Astrocyte (in vitro differentiated cells and primary cell): ENCODE measurements at regions not wholly inside any gene's neighbourhood (a gene's known extent, or its start where the extent isn't known, plus 50 kb on each side); places are given as distances from the start of the nearest gene placed in this dataset.

ENCODE experiments used
- DNase-seq: peaks from one replicate; pipeline ENCODE4 v3.0.0-alpha.2; 2010; ENCODE audit warnings: low read depth
- FAIRE-seq: peaks from 2 replicates; lab custom pipeline; 2011; peaks lifted over from hg19 to GRCh38; lab: Jason Lieb, UNC
- H2AFZ ChIP-seq: 2 replicates; pipeline ENCODE4 v1.6.0; 2012; ENCODE audit warnings: low read depth, low read length, inconsistent platforms
- H3K27ac ChIP-seq: 2 replicates; pipeline ENCODE4 v1.5.1; 2011; ENCODE audit warnings: low read depth, low read length, inconsistent platforms
- H3K27me3 ChIP-seq: 2 replicates; pipeline ENCODE4 v1.6.0; 2011; ENCODE audit warnings: low read length, inconsistent platforms; ENCODE audit not compliant: insufficient read depth
- H3K36me3 ChIP-seq: 2 replicates; pipeline ENCODE4 v1.5.1; 2011; ENCODE audit warnings: low read length, inconsistent platforms; ENCODE audit not compliant: insufficient read depth
- H3K4me1 ChIP-seq: 2 replicates; pipeline ENCODE4 v1.5.1; 2011; ENCODE audit warnings: low read length, inconsistent platforms; ENCODE audit not compliant: insufficient read depth
- H3K4me2 ChIP-seq: 2 replicates; pipeline ENCODE4 v1.6.0; 2012; ENCODE audit warnings: low read length, inconsistent platforms
- H3K4me3 ChIP-seq: 2 replicates; pipeline ENCODE4 v1.5.1; 2011; ENCODE audit warnings: low read depth, mild to moderate bottlenecking, low read length, inconsistent platforms; ENCODE audit not compliant: insufficient read depth
- H3K79me2 ChIP-seq: 2 replicates; pipeline ENCODE4 v1.6.0; 2012; ENCODE audit warnings: mild to moderate bottlenecking, low read length, inconsistent platforms; ENCODE audit not compliant: insufficient read depth
- H3K9ac ChIP-seq: 2 replicates; pipeline ENCODE4 v1.6.0; 2012; ENCODE audit warnings: mild to moderate bottlenecking, low read length, inconsistent platforms
- H3K9me3 ChIP-seq: 2 replicates; pipeline ENCODE4 v1.5.1; 2012; ENCODE audit warnings: low read depth, mild to moderate bottlenecking, low read length, inconsistent platforms; ENCODE audit not compliant: insufficient read depth
- H4K20me1 ChIP-seq: 2 replicates; pipeline ENCODE4 v1.6.0; 2012; ENCODE audit warnings: low read length, inconsistent platforms; ENCODE audit not compliant: insufficient read depth
- H3K27ac Mint-ChIP-seq: one replicate; pipeline ENCODE4 v1.8.0; 2021; ENCODE audit warnings: mild to moderate bottlenecking, mixed read lengths; ENCODE audit not compliant: unreplicated experiment
- H3K27me3 Mint-ChIP-seq: one replicate; pipeline ENCODE4 v1.8.0; 2021; ENCODE audit warnings: low read depth, mixed read lengths; ENCODE audit not compliant: unreplicated experiment
- H3K36me3 Mint-ChIP-seq: one replicate; pipeline ENCODE4 v1.8.0; 2021; ENCODE audit warnings: low read depth, mixed read lengths; ENCODE audit not compliant: unreplicated experiment
- H3K4me1 Mint-ChIP-seq: one replicate; pipeline ENCODE4 v1.8.0; 2021; ENCODE audit warnings: low read depth, mixed read lengths; ENCODE audit not compliant: unreplicated experiment
- H3K4me3 Mint-ChIP-seq: one replicate; pipeline ENCODE4 v1.8.0; 2021; ENCODE audit warnings: mild to moderate bottlenecking, moderate library complexity, mixed read lengths; ENCODE audit not compliant: unreplicated experiment
- H3K9me3 Mint-ChIP-seq: one replicate; pipeline ENCODE4 v1.8.0; 2021; ENCODE audit warnings: mild to moderate bottlenecking, mixed read lengths; ENCODE audit not compliant: unreplicated experiment
- CTCF ChIP-seq: IDR thresholded peaks from 2 replicates; pipeline ENCODE4 v1.5.1; 2011; ENCODE audit warnings: low read depth, mild to moderate bottlenecking, inconsistent platforms, low read length, moderate library complexity; ENCODE audit not compliant: insufficient read depth
- EZH2 ChIP-seq: IDR thresholded peaks from 2 replicates; pipeline ENCODE4 v1.6.1; 2012; ENCODE audit warnings: mild to moderate bottlenecking, low read length, inconsistent platforms; ENCODE audit not compliant: insufficient read depth

- Mint-ChIP-seq H3K4me3 (no peak overlapping the region), H3K27me3 (no peaks in the 10 kb centered on the region), H3K27ac (no peak overlapping the region), H3K9me3 (no peaks in the 10 kb centered on the region), H3K4me1 (peaks cover 4% of the 10 kb centered on the region), H3K36me3 (no peaks in the 10 kb centered on the region)
- Histone ChIP-seq H3K79me2 (no peaks in the 10 kb centered on the region), H2AFZ (no peak overlapping the region), H3K9me3 (no peaks in the 10 kb centered on the region), H3K4me1 (no peaks in the 10 kb centered on the region), H3K4me2 (no peak overlapping the region), H3K9ac (no peak overlapping the region), H3K27ac (no peak overlapping the region), H3K27me3 (no peaks in the 10 kb centered on the region), H3K36me3 (no peaks in the 10 kb centered on the region), H3K4me3 (no peak overlapping the region), H4K20me1 (no peaks in the 10 kb centered on the region)
- no peak for FAIRE-seq
- no peak for TF ChIP-seq EZH2
- no peak for TF ChIP-seq CTCF
- DNase-seq: no peak
Observed at GRCh38 chr4:157882901-157883300, 289.9 kb downstream of the GASK1B start.

- no peaks in the 10 kb centered on the region for H3K9me3 Mint-ChIP-seq
- Histone ChIP-seq H3K36me3 (no peaks in the 10 kb centered on the region), H3K9ac (no peak overlapping the region), H3K9me3 (no peaks in the 10 kb centered on the region), H2AFZ (no peak overlapping the region), H4K20me1 (no peaks in the 10 kb centered on the region), H3K27ac (no peak overlapping the region), H3K27me3 (no peaks in the 10 kb centered on the region), H3K4me2 (no peak overlapping the region), H3K4me3 (no peak overlapping the region), H3K4me1 (no peaks in the 10 kb centered on the region), H3K79me2 (no peaks in the 10 kb centered on the region)
- DNase-seq (no peak), FAIRE-seq (no peak)
- no peak for TF ChIP-seq CTCF
- no peak for TF ChIP-seq EZH2
- no peak overlapping the region for H3K4me3 Mint-ChIP-seq
- no peaks in the 10 kb centered on the region for H3K27me3 Mint-ChIP-seq
- H3K36me3 Mint-ChIP-seq: no peaks in the 10 kb centered on the region
- no peaks in the 10 kb centered on the region for H3K4me1 Mint-ChIP-seq
- no peak overlapping the region for H3K27ac Mint-ChIP-seq
Observed at GRCh38 chr4:157880761-157881160, 292.1 kb downstream of the GASK1B start.

DNA sequence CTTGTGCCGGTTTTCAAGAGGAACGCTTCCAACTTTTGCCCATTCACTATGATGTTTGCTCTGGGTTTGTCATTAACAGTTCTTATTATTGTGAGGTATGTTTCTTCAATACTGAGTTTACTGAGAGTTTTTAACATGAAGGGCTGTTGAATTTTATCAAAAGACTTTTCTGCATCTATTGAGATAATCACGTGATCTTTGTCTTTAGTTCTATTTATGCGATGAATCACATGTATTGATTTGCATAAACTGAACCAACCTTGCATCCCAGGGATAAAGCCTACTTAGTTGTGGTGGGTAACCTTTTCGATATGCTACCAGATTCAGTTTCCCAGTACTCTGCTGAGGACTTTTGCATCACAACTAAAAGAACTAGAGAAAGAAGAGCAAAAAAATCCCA, 318.0 kb downstream of the GASK1B start:
- no peaks in the 10 kb centered on the region for H3K4me1 Mint-ChIP-seq
- TF ChIP-seq CTCF (no peak), EZH2 (no peak)
- no peak overlapping the region for H3K4me3 Mint-ChIP-seq
- Histone ChIP-seq H3K4me3 (no peak overlapping the region), H2AFZ (no peak overlapping the region), H3K9me3 (no peaks in the 10 kb centered on the region), H3K79me2 (no peaks in the 10 kb centered on the region), H3K4me1 (no peaks in the 10 kb centered on the region), H3K9ac (no peak overlapping the region), H4K20me1 (no peaks in the 10 kb centered on the region), H3K4me2 (no peak overlapping the region), H3K36me3 (no peaks in the 10 kb centered on the region), H3K27ac (no peak overlapping the region), H3K27me3 (no peaks in the 10 kb centered on the region)
- no peak overlapping the region for H3K27ac Mint-ChIP-seq
- H3K36me3 Mint-ChIP-seq: no peaks in the 10 kb centered on the region
- H3K9me3 Mint-ChIP-seq: no peaks in the 10 kb centered on the region
- FAIRE-seq (no peak), DNase-seq (no peak)
- no peaks in the 10 kb centered on the region for H3K27me3 Mint-ChIP-seq
